ENCODE measurements at regions not wholly inside any gene's neighbourhood (a gene's known extent, or its start where the extent isn't known, plus 50 kb on each side); places are given as distances from the start of the nearest gene placed in this dataset.

DNA sequence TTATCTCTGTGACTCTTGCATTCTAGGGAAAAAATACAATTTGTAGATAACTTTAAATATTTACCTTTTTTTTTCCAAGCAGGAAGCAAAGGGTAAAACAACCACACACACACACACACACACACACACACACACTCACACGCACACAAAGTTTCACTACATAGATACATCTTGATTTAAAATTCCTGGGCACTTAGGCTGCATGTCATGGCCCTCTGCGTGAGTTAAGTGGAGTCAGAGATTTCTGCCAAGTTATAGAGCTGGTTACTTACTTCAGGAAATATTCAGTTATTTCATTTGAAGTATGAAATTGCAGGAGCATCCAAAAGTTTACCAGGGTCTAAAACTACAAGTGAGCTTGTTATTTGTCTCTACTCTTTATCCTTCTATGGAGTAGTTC, 612.0 kb downstream of the IRS1 start:
- Histone ChIP-seq H3K27ac (ENCODE audit: insufficient read depth, low read length) (peak overlapping the region; percentile 95), H3K9me3 (ENCODE audit: control insufficient read depth, insufficient read depth, low read depth, low read length) (no peaks in the 10 kb centered on the region), H4K20me1 (ENCODE audit: control insufficient read depth, extremely low read depth, insufficient read depth, low read length) (no peaks in the 10 kb centered on the region), H3K27me3 (ENCODE audit: control insufficient read depth, insufficient read depth, low read length) (no peaks in the 10 kb centered on the region), H3K79me2 (ENCODE audit: control insufficient read depth, insufficient read depth, low read length) (no peaks in the 10 kb centered on the region), H3K4me1 (ENCODE audit: control insufficient read depth, extremely low read depth, insufficient read depth, low read length) (peaks cover 21% of the 10 kb centered on the region), H2AFZ (ENCODE audit: low read length) (no peak overlapping the region), H3K36me3 (ENCODE audit: control insufficient read depth, insufficient read depth, low read length) (no peaks in the 10 kb centered on the region), H3K9ac (ENCODE audit: insufficient read depth, low read length) (no peak overlapping the region), H3K4me3 (replicated peaks in 1 of 4; ENCODE audit: control extremely low read depth in 1 of 4, insufficient read depth in 1 of 4, low read depth in 3 of 4, low read length in 4 of 4) (no peak overlapping the region), H3K4me2 (ENCODE audit: extremely low read depth, insufficient read depth, low read length) (peak overlapping the region; percentile 33)
- TF ChIP-seq, protein P1, sequence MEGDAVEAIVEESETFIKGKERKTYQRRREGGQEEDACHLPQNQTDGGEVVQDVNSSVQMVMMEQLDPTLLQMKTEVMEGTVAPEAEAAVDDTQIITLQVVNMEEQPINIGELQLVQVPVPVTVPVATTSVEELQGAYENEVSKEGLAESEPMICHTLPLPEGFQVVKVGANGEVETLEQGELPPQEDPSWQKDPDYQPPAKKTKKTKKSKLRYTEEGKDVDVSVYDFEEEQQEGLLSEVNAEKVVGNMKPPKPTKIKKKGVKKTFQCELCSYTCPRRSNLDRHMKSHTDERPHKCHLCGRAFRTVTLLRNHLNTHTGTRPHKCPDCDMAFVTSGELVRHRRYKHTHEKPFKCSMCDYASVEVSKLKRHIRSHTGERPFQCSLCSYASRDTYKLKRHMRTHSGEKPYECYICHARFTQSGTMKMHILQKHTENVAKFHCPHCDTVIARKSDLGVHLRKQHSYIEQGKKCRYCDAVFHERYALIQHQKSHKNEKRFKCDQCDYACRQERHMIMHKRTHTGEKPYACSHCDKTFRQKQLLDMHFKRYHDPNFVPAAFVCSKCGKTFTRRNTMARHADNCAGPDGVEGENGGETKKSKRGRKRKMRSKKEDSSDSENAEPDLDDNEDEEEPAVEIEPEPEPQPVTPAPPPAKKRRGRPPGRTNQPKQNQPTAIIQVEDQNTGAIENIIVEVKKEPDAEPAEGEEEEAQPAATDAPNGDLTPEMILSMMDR (conservative IDR thresholded peaks at IDR 0.05 in 1 of 2, IDR thresholded peaks at IDR 0.05 in 1 of 2; ENCODE audit: low read depth in 1 of 2, low read length in 2 of 2) = no peak
- no peak for TF ChIP-seq EZH2 (IDR thresholded peaks at IDR 0.05; ENCODE audit: low read length, missing control alignments)
- peak; percentile 76 to 88 for DNase-seq (ENCODE audit: low read depth in 2 of 2)

DNA sequence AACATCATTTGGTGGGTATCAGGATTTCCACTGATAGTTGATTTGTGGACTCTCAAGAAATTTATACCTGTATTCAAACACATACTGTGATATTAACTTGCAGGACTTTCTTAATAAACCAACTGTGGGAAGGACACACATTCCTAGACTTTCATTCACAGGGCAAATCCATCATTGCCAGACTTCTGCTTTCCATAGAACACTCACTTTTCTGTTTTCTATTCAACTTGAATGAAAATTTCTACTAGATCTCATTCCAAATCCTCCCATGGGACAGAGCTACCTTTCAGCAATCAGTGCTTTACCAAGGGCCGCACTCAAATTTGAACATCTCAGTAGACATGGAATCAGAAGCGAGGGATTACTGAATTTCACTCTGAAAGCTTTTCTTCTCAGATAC, 612.5 kb downstream of the IRS1 start:
- Histone ChIP-seq H3K4me1 (ENCODE audit: control insufficient read depth, extremely low read depth, insufficient read depth, low read length) (peaks cover 21% of the 10 kb centered on the region), H3K79me2 (ENCODE audit: control insufficient read depth, insufficient read depth, low read length) (no peaks in the 10 kb centered on the region), H3K27ac (ENCODE audit: insufficient read depth, low read length) (peak overlapping the region; percentile 95), H4K20me1 (ENCODE audit: control insufficient read depth, extremely low read depth, insufficient read depth, low read length) (no peaks in the 10 kb centered on the region), H2AFZ (ENCODE audit: low read length) (no peak overlapping the region), H3K4me3 (replicated peaks in 1 of 4; ENCODE audit: control extremely low read depth in 1 of 4, insufficient read depth in 1 of 4, low read depth in 3 of 4, low read length in 4 of 4) (no peak overlapping the region), H3K9ac (ENCODE audit: insufficient read depth, low read length) (no peak overlapping the region), H3K4me2 (ENCODE audit: extremely low read depth, insufficient read depth, low read length) (peak overlapping the region; percentile 33), H3K27me3 (ENCODE audit: control insufficient read depth, insufficient read depth, low read length) (no peaks in the 10 kb centered on the region), H3K36me3 (ENCODE audit: control insufficient read depth, insufficient read depth, low read length) (no peaks in the 10 kb centered on the region), H3K9me3 (ENCODE audit: control insufficient read depth, insufficient read depth, low read depth, low read length) (no peaks in the 10 kb centered on the region)
- TF ChIP-seq, protein P1 (conservative IDR thresholded peaks at IDR 0.05 in 1 of 2, IDR thresholded peaks at IDR 0.05 in 1 of 2; ENCODE audit: low read depth in 1 of 2, low read length in 2 of 2) = no peak
- no peak for TF ChIP-seq EZH2 (IDR thresholded peaks at IDR 0.05; ENCODE audit: low read length, missing control alignments)
- DNase-seq (ENCODE audit: low read depth in 2 of 2) = peak in 1 of 2 donors; percentile 63

DNA sequence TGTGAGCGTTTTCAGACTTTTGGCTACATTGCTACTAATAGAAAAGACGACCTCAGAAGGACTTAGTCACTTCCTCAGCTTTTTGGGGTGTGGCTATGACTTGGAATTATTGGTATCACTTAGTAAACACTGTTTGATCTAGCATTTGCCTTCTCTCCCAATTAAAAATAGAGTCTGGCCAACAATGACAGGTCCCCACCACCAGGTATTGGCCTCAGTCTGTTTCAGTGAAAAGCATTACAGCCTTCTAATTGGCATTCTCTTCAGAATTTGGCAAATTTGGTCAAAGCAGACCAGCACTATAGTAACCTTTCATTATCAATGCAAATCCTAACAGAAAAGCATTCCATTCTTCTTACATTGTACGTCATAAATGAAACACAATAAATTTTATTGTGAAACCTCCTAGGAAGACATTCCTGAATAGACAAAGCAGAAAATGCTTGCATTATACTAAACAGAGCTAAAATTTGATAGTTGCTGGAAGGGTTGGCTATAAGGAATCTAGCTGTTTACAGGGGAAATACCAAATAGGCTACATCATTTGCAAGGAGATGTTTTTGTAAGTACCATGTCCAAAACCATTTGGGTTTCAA, 613.9 kb downstream of the IRS1 start:
- peak; percentile 97 for DNase-seq (ENCODE audit: low read depth in 2 of 2)
- TF ChIP-seq EZH2 (IDR thresholded peaks at IDR 0.05; ENCODE audit: low read length, missing control alignments) = no peak
- TF ChIP-seq, protein P1 (conservative IDR thresholded peaks at IDR 0.05 in 1 of 2, IDR thresholded peaks at IDR 0.05 in 1 of 2; ENCODE audit: low read depth in 1 of 2, low read length in 2 of 2) = peak in 1 of 2 donors; percentile 5
- Histone ChIP-seq H3K9me3 (ENCODE audit: control insufficient read depth, insufficient read depth, low read depth, low read length) (no peaks in the 10 kb centered on the region), H3K4me1 (ENCODE audit: control insufficient read depth, extremely low read depth, insufficient read depth, low read length) (peaks cover 21% of the 10 kb centered on the region), H3K4me3 (replicated peaks in 1 of 4; ENCODE audit: control extremely low read depth in 1 of 4, insufficient read depth in 1 of 4, low read depth in 3 of 4, low read length in 4 of 4) (peak overlapping the region in 2 of 4 experiments; percentile 36 to 53), H3K27ac (ENCODE audit: insufficient read depth, low read length) (peak overlapping the region; percentile 95), H4K20me1 (ENCODE audit: control insufficient read depth, extremely low read depth, insufficient read depth, low read length) (no peaks in the 10 kb centered on the region), H2AFZ (ENCODE audit: low read length) (no peak overlapping the region), H3K4me2 (ENCODE audit: extremely low read depth, insufficient read depth, low read length) (peak overlapping the region; percentile 71), H3K9ac (ENCODE audit: insufficient read depth, low read length) (peak overlapping the region; percentile 38), H3K36me3 (ENCODE audit: control insufficient read depth, insufficient read depth, low read length) (no peaks in the 10 kb centered on the region), H3K79me2 (ENCODE audit: control insufficient read depth, insufficient read depth, low read length) (no peaks in the 10 kb centered on the region), H3K27me3 (ENCODE audit: control insufficient read depth, insufficient read depth, low read length) (no peaks in the 10 kb centered on the region)
